Hepatocyte (in vitro differentiated cells): ENCODE measurements at regions not wholly inside any gene's neighbourhood (a gene's known extent, or its start where the extent isn't known, plus 50 kb on each side); places are given as distances from the start of the nearest gene placed in this dataset.
A peak's percentile ranks its signal among the peaks of the same experiment; 100 is the strongest.

Experiments
- DNase-seq: peaks from one replicate; pipeline ENCODE4 v3.0.0-alpha.2; 2016; ENCODE audit warnings: low spot score
- H2AFZ ChIP-seq: fragments of 200-600 bp; sonication (generic); 2 replicates; pipeline ENCODE4 v1.6.0; 2016; ENCODE audit warnings: antibody characterized with exemption, mild to moderate bottlenecking
- H3K27ac ChIP-seq: fragments of 200-600 bp; sonication (generic); 2 replicates; pipeline ENCODE4 v1.5.1; 2016; ENCODE audit warnings: mild to moderate bottlenecking
- H3K27me3 ChIP-seq: fragments of 200-600 bp; sonication (generic); 2 replicates; pipeline ENCODE4 v1.6.1; 2016
- H3K36me3 ChIP-seq: fragments of 200-600 bp; sonication (generic); replicated peaks from 2 replicates; pipeline ENCODE4 v1.5.1; 2016; ENCODE audit warnings: low read depth; ENCODE audit not compliant: insufficient read depth
- H3K4me1 ChIP-seq: fragments of 200-600 bp; sonication (generic); 2 replicates; pipeline ENCODE4 v1.5.1; 2016; ENCODE audit warnings: mild to moderate bottlenecking, moderate library complexity; ENCODE audit not compliant: insufficient read depth
- H3K4me2 ChIP-seq: fragments of 200-600 bp; sonication (generic); 2 replicates; pipeline ENCODE4 v1.6.0; 2016
- H3K4me3 ChIP-seq: fragments of 200-600 bp; sonication (generic); 2 replicates; pipeline ENCODE4 v1.5.1; 2016; ENCODE audit warnings: mild to moderate bottlenecking
- H3K79me2 ChIP-seq: fragments of 200-600 bp; sonication (generic); 2 replicates; pipeline ENCODE4 v1.6.0; 2017; ENCODE audit warnings: mild to moderate bottlenecking
- H3K9me2 ChIP-seq: fragments of 200-600 bp; sonication (generic); replicated peaks from 2 replicates; pipeline ENCODE4 v1.6.0; 2017; ENCODE audit warnings: mild to moderate bottlenecking; ENCODE audit not compliant: insufficient read depth
- H3K9me3 ChIP-seq: fragments of 200-600 bp; sonication (generic); 2 replicates; pipeline ENCODE4 v1.5.1; 2016; ENCODE audit warnings: low read depth, mild to moderate bottlenecking
- H4K20me1 ChIP-seq: fragments of 200-600 bp; sonication (generic); 2 replicates; pipeline ENCODE4 v1.6.0; 2016; ENCODE audit warnings: mild to moderate bottlenecking; ENCODE audit not compliant: insufficient read depth, poor library complexity, severe bottlenecking
- CTCF ChIP-seq: fragments of 200-600 bp; sonication (generic); IDR thresholded peaks from 2 replicates; pipeline ENCODE4 v1.5.1; 2016; ENCODE audit warnings: antibody characterized with exemption, mild to moderate bottlenecking; ENCODE audit not compliant: poor library complexity
- EZH2 ChIP-seq: fragments of 200-600 bp; sonication (generic); IDR thresholded peaks from 2 replicates; pipeline ENCODE4 v1.6.1; 2016; ENCODE audit warnings: antibody characterized with exemption, mild to moderate bottlenecking, borderline replicate concordance
- EZH2phosphoT487 ChIP-seq: fragments of 200-600 bp; sonication (generic); IDR thresholded peaks from one replicate; pipeline ENCODE4 v1.6.1; 2018; ENCODE audit warnings: antibody characterized with exemption, mild to moderate bottlenecking, low read depth, moderate library complexity; ENCODE audit not compliant: unreplicated experiment, severe bottlenecking
- WGBS: methylation state at CpG from one replicate; pipeline ENCODE4 v1.1.6; 2016; ENCODE audit warnings: low lambda C conversion rate; ENCODE audit errors: missing lambda C conversion rate; 5-methylcytosine and 5-hydroxymethylcytosine counted together

DNA sequence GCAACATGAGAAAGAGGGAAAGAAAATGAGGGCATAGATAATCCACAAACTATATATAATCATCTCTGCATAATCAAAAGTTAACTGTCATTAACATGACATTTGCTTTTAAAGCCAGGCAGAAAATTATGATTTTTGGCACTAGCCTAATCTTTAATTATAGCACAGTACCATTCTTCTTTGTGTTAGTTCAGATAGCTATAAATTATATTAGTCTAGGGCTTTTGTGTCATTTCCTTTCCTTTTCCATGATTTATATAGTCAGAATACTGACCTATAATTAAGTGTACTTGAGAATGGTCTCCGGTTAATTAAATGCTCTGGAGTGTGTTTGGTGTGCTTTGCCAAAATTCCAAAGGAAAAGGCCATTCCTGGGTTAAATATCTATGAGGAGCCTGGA, 441.9 kb upstream of the THRB start:
- no peak for DNase-seq
- no peaks in the 10 kb centered on the region for H3K9me3 ChIP-seq
- H3K36me3 ChIP-seq = no peaks in the 10 kb centered on the region
- H3K4me1 ChIP-seq = no peaks in the 10 kb centered on the region
- no peaks in the 10 kb centered on the region for H3K27me3 ChIP-seq
- no peak overlapping the region for H2AFZ ChIP-seq
- no peak overlapping the region for H3K4me2 ChIP-seq
- H3K79me2 ChIP-seq = no peaks in the 10 kb centered on the region
- no peaks in the 10 kb centered on the region for H3K9me2 ChIP-seq
- no peak overlapping the region for H3K4me3 ChIP-seq
- no peak for TF ChIP-seq CTCF
- TF ChIP-seq EZH2 = no peak
- TF ChIP-seq EZH2phosphoT487 = no peak
- H3K27ac ChIP-seq = no peak overlapping the region
- no peaks in the 10 kb centered on the region for H4K20me1 ChIP-seq
- 89% methylated on average over 1 of the region's 1 CpG for WGBS

- Histone ChIP-seq H3K79me2 (no peaks in the 10 kb centered on the region), H3K27ac (peak overlapping the region; percentile 25), H3K27me3 (no peaks in the 10 kb centered on the region), H3K9me2 (no peaks in the 10 kb centered on the region), H3K4me1 (no peaks in the 10 kb centered on the region), H3K4me3 (no peak overlapping the region), H3K9me3 (no peaks in the 10 kb centered on the region), H3K4me2 (no peak overlapping the region), H4K20me1 (no peaks in the 10 kb centered on the region), H3K36me3 (no peaks in the 10 kb centered on the region), H2AFZ (no peak overlapping the region)
- peak; percentile 10 for DNase-seq
- no peak for TF ChIP-seq EZH2phosphoT487
- TF ChIP-seq CTCF = no peak
- no peak for TF ChIP-seq EZH2
- WGBS = 75% methylated on average over 5 of the region's 5 CpGs
These were observed 442.6 kb upstream of the THRB start for GRCh38 chr3:24937228-24937627.

- Histone ChIP-seq H2AFZ (no peak overlapping the region), H3K4me2 (no peak overlapping the region), H3K9me3 (no peaks in the 10 kb centered on the region), H3K27ac (peak overlapping the region; percentile 25), H4K20me1 (no peaks in the 10 kb centered on the region), H3K36me3 (no peaks in the 10 kb centered on the region), H3K27me3 (no peaks in the 10 kb centered on the region), H3K4me3 (no peak overlapping the region), H3K4me1 (no peaks in the 10 kb centered on the region), H3K9me2 (no peaks in the 10 kb centered on the region), H3K79me2 (no peaks in the 10 kb centered on the region)
- no peak for DNase-seq
- 85% methylated on average over 5 of the region's 5 CpGs for WGBS
- no peak for TF ChIP-seq EZH2
- TF ChIP-seq EZH2phosphoT487 = no peak
These were observed 443.1 kb upstream of the THRB start for GRCh38 chr3:24937780-24938179.

- H3K27me3 ChIP-seq = no peaks in the 10 kb centered on the region
- no peak overlapping the region for H2AFZ ChIP-seq
- 78% methylated on average over 3 of the region's 3 CpGs for WGBS
- H3K9me3 ChIP-seq = no peaks in the 10 kb centered on the region
- DNase-seq = no peak
- H3K36me3 ChIP-seq = no peaks in the 10 kb centered on the region
- no peak overlapping the region for H3K27ac ChIP-seq
- H3K4me2 ChIP-seq = no peak overlapping the region
- H3K4me1 ChIP-seq = no peaks in the 10 kb centered on the region
- no peaks in the 10 kb centered on the region for H3K9me2 ChIP-seq
- H3K4me3 ChIP-seq = no peak overlapping the region
- no peaks in the 10 kb centered on the region for H3K79me2 ChIP-seq
- H4K20me1 ChIP-seq = no peaks in the 10 kb centered on the region
- TF ChIP-seq CTCF (no peak), EZH2 (no peak), EZH2phosphoT487 (no peak)
These were observed 449.3 kb upstream of the THRB start for GRCh38 chr3:24943961-24944360.
